ENCODE measurements at regions not wholly inside any gene's neighbourhood (a gene's known extent, or its start where the extent isn't known, plus 50 kb on each side); places are given as distances from the start of the nearest gene placed in this dataset.

DNA sequence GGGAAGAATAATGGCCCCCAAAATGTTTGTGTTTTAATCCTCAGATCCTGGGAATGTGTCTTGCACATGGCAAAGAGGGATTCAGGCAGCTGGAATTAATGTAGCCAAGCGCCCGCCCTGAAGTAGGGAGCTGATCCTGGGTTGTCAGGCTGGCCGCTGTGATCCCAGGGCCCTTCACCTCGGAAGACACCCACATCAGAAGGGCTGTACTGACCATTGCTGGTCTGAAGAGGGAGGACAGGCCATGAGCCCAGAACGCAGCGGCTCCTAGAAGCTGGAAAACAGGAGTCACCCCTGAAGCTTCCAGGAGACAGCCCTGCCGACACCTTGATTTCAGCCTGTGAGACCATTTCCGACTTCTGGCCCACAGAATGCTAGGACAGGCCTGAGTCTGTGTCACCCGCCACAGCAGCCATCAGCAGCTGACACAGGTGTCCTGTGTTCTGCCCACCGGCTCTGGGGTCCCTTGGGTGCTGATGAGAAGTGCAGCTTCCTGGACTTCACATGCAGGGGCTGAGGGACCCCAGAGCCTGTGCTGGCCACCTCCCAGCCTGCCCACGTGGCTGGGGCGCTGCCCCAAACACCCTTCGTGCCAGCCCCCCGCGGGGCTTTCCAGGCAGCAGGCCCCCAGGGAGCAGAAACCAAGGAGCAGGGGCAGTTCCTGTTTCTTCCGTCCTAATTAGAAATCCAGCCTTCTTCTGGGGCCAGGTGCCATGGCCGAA is 86.3 kb downstream of the ERMARD start:
- H3K4me1 Mint-ChIP-seq: no peaks in the 10 kb centered on the region
- intact Hi-C loops (cut with micrococcal nuclease): loop anchor here in 1 of 2 donors (10.0 kb wide), 1 partner anchor 117 kb away; no protein-coding TSS in a partner anchor
- H3K4me3 Mint-ChIP-seq: no peak overlapping the region
- H3K27me3 Mint-ChIP-seq (ENCODE audit: low read depth in 3 of 3): peaks cover 1 to 14% (median 5%) of the 10 kb centered on the region in 3 donors
- DNase-seq: no peak
- Histone ChIP-seq H3K27ac (ENCODE audit: low read depth in 1 of 2, low read length in 2 of 2) (no peak overlapping the region), H3K79me2 (ENCODE audit: insufficient read depth, low read length) (no peaks in the 10 kb centered on the region), H2AFZ (ENCODE audit: insufficient read depth, low read depth, low read length, poor library complexity, severe bottlenecking) (no peak overlapping the region), H3K36me3 (replicated peaks in 1 of 2; ENCODE audit: control insufficient read depth in 1 of 2, insufficient read depth in 2 of 2, low read length in 2 of 2) (no peaks in the 10 kb centered on the region), H4K20me1 (ENCODE audit: insufficient read depth, low read length) (no peaks in the 10 kb centered on the region), H3K4me3 (replicated peaks in 1 of 3; ENCODE audit: low read depth in 2 of 3, low read length in 3 of 3) (no peak overlapping the region), H3K9ac (ENCODE audit: insufficient read depth, low read length, poor library complexity, severe bottlenecking) (no peak overlapping the region), H3K9me3 (replicated peaks in 1 of 2; ENCODE audit: control insufficient read depth in 1 of 2, insufficient read depth in 1 of 2, low read length in 2 of 2) (no peaks in the 10 kb centered on the region), H3K4me1 (ENCODE audit: control insufficient read depth in 1 of 2, insufficient read depth in 2 of 2, low read length in 2 of 2) (no peaks in the 10 kb centered on the region), H3K4me2 (replicated peaks; ENCODE audit: extremely low read depth, low read length, poor library complexity, severe bottlenecking) (no peak overlapping the region), H3K27me3 (ENCODE audit: control insufficient read depth in 2 of 2, insufficient read depth in 2 of 2, low read length in 2 of 2) (peaks cover 0 to 4% of the 10 kb centered on the region in 2 donors)
- no peaks in the 10 kb centered on the region for H3K9me3 Mint-ChIP-seq
- 89% methylated on average over 16 of the region's 17 CpGs for WGBS (ENCODE audit: insufficient coverage)
- H3K36me3 Mint-ChIP-seq: no peaks in the 10 kb centered on the region
- peak overlapping the region in 1 of 7 donors; percentile 19 for H3K27ac Mint-ChIP-seq
- TF ChIP-seq, protein P1, sequence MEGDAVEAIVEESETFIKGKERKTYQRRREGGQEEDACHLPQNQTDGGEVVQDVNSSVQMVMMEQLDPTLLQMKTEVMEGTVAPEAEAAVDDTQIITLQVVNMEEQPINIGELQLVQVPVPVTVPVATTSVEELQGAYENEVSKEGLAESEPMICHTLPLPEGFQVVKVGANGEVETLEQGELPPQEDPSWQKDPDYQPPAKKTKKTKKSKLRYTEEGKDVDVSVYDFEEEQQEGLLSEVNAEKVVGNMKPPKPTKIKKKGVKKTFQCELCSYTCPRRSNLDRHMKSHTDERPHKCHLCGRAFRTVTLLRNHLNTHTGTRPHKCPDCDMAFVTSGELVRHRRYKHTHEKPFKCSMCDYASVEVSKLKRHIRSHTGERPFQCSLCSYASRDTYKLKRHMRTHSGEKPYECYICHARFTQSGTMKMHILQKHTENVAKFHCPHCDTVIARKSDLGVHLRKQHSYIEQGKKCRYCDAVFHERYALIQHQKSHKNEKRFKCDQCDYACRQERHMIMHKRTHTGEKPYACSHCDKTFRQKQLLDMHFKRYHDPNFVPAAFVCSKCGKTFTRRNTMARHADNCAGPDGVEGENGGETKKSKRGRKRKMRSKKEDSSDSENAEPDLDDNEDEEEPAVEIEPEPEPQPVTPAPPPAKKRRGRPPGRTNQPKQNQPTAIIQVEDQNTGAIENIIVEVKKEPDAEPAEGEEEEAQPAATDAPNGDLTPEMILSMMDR (IDR thresholded peaks at IDR 0.05): no peak

DNA sequence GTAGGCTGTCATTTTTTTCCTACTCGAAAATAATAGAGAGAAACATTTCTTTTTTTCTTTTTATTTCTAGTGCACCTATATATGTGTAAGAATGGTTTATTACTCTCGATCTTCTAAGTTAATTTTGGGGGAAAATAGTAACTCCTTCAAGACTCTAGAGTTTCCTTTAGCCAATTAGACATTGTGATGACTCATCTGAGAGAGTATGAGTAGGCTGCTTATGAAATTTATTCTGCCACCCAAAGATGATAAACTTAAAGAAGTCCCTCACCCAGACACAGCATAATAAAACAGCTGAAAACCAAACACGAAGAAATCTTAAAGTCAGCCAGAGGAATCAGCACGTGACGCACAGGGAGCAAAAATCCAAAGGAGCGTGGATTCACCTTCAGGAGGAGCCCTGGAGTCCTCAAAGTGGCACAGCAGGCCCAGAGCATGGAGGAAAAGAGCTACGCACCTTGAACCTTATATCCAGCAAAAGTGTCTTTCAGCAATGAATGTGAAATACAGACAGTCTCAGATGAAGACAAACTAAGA is 81.9 kb downstream of the ERMARD start:
- TF ChIP-seq, protein P1 (IDR thresholded peaks at IDR 0.05): no peak
- H4K20me1 ChIP-seq (ENCODE audit: insufficient read depth, low read length): no peaks in the 10 kb centered on the region
- peaks cover 0 to 4% of the 10 kb centered on the region in 2 donors for H3K27me3 ChIP-seq (ENCODE audit: control insufficient read depth in 2 of 2, insufficient read depth in 2 of 2, low read length in 2 of 2)
- intact Hi-C loops (cut with micrococcal nuclease): loop anchor here (2.0 to 10.0 kb wide), 3 partner anchors 121 to 695 kb away; no protein-coding TSS in a partner anchor
- Mint-ChIP-seq H3K9me3 (no peaks in the 10 kb centered on the region), H3K36me3 (no peaks in the 10 kb centered on the region), H3K4me3 (no peak overlapping the region), H3K27me3 (ENCODE audit: low read depth in 3 of 3) (peaks cover 2 to 11% (median 3%) of the 10 kb centered on the region in 3 donors), H3K27ac (no peak overlapping the region), H3K4me1 (peaks cover 1% of the 10 kb centered on the region)
- no peak overlapping the region for H3K9ac ChIP-seq (ENCODE audit: insufficient read depth, low read length, poor library complexity, severe bottlenecking)
- no peak overlapping the region for H3K4me3 ChIP-seq (replicated peaks in 1 of 3; ENCODE audit: low read depth in 2 of 3, low read length in 3 of 3)
- H3K79me2 ChIP-seq (ENCODE audit: insufficient read depth, low read length): no peaks in the 10 kb centered on the region
- no peaks in the 10 kb centered on the region for H3K9me3 ChIP-seq (replicated peaks in 1 of 2; ENCODE audit: control insufficient read depth in 1 of 2, insufficient read depth in 1 of 2, low read length in 2 of 2)
- peaks cover 0 to 3% of the 10 kb centered on the region in 2 donors for H3K4me1 ChIP-seq (ENCODE audit: control insufficient read depth in 1 of 2, insufficient read depth in 2 of 2, low read length in 2 of 2)
- DNase-seq: no peak
- H3K4me2 ChIP-seq (replicated peaks; ENCODE audit: extremely low read depth, low read length, poor library complexity, severe bottlenecking): no peak overlapping the region
- H3K36me3 ChIP-seq (replicated peaks in 1 of 2; ENCODE audit: control insufficient read depth in 1 of 2, insufficient read depth in 2 of 2, low read length in 2 of 2): no peaks in the 10 kb centered on the region
- H3K27ac ChIP-seq (ENCODE audit: low read depth in 1 of 2, low read length in 2 of 2): no peak overlapping the region
- 92% methylated on average over 4 of the region's 7 CpGs for WGBS (ENCODE audit: insufficient coverage)
- no peak overlapping the region for H2AFZ ChIP-seq (ENCODE audit: insufficient read depth, low read depth, low read length, poor library complexity, severe bottlenecking)

Data from CD14-positive monocyte (primary cell).